ENCODE measurements at regions not wholly inside any gene's neighbourhood (a gene's known extent, or its start where the extent isn't known, plus 50 kb on each side); places are given as distances from the start of the nearest gene placed in this dataset.
A peak's percentile ranks its signal among the peaks of the same experiment; 100 is the strongest.

DNA sequence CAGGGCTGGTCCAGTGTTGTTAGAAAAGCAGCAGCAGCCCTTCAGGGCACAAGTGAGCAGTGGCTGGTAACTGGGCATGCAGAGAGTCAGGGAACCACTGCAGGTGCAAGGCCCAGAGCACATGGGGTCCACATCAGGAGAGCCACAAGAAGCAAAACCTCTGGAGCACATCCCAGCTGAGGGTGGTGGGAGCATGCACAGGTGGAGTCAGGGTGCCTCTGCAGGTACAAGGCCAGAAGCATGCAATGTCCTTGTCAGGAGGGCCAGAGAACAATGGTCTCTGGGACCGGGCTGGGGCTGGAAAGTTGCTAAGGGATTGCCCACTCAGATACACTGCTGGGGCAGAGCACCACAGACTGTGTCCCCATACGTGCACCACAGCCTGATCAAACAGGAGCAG is 226.1 kb upstream of the UBE2E2 start:
- H3K4me3 ChIP-seq: no peak overlapping the region

DNA sequence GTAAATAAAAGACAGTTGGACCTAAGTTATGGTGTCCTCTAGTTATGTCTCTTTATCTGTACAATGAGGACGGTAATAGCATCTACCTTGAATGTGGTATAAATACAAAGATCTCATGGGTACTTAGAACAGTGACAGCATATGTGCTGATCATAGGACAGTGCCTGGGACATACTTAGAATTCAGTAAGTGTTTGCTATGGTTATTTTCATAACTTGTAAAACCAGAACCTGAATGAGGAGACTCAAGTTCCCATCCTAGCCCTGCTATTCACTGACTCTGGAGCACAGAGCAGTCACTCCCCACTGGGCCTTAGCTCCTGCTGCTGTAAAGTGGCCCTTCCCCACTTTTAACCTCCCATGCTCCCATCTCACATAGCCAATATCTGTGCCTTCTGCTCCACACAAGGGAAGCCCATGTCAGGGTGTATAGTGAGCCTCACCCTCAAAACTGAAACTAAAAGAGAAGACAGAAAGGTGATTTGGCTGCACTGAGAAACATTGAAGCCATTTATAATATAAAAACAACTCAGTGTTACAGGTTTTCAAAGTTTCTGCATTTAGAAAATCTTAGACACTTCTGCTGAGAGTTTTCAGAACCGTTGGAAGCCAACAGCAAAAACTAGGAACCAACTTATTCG is 225.4 kb upstream of the UBE2E2 start:
- no peak for DNase-seq
- no peaks in the 10 kb centered on the region for H3K36me3 ChIP-seq
- H3K9me3 ChIP-seq: no peaks in the 10 kb centered on the region
- H3K27me3 ChIP-seq: no peaks in the 10 kb centered on the region
- peak; percentile 51 for ATAC-seq
- no peak overlapping the region for H3K27ac ChIP-seq
- H3K4me1 ChIP-seq: no peaks in the 10 kb centered on the region
- intact Hi-C loops (cut with DNase I): no loop called here
- no peak overlapping the region for H3K4me3 ChIP-seq
- TF ChIP-seq CTCF (IDR thresholded peaks at IDR 0.05): no peak

More for the DNA sequence above, 226.1 kb upstream of the UBE2E2 start:
- no peaks in the 10 kb centered on the region for H3K4me1 ChIP-seq
- H3K27ac ChIP-seq: no peak overlapping the region
- no peak for TF ChIP-seq CTCF (IDR thresholded peaks at IDR 0.05)
- intact Hi-C loops (cut with DNase I): no loop called here
- no peaks in the 10 kb centered on the region for H3K9me3 ChIP-seq
- no peaks in the 10 kb centered on the region for H3K27me3 ChIP-seq
- no peak for DNase-seq
- ATAC-seq: no peak
- no peaks in the 10 kb centered on the region for H3K36me3 ChIP-seq

- no peaks in the 10 kb centered on the region for H3K9me3 ChIP-seq
- H3K27me3 ChIP-seq: no peaks in the 10 kb centered on the region
- no peak overlapping the region for H3K4me3 ChIP-seq
- ATAC-seq (no peak), DNase-seq (no peak)
- H3K4me1 ChIP-seq: no peaks in the 10 kb centered on the region
- no peak for TF ChIP-seq CTCF (IDR thresholded peaks at IDR 0.05)
- intact Hi-C loops (cut with DNase I): no loop called here
- H3K36me3 ChIP-seq: no peaks in the 10 kb centered on the region
- H3K27ac ChIP-seq: no peak overlapping the region
Observed at GRCh38 chr3:22979581-22979980, 223.5 kb upstream of the UBE2E2 start.

- no peak for TF ChIP-seq CTCF (IDR thresholded peaks at IDR 0.05)
- H3K9me3 ChIP-seq: peaks cover 0 to 3% of the 10 kb centered on the region in 2 donors
- no peaks in the 10 kb centered on the region for H3K27me3 ChIP-seq
- intact Hi-C loops (cut with DNase I): no loop called here
- H3K36me3 ChIP-seq: no peaks in the 10 kb centered on the region
- ATAC-seq: peak; percentile 44
- H3K4me1 ChIP-seq: no peaks in the 10 kb centered on the region
- H3K4me3 ChIP-seq: no peak overlapping the region
- DNase-seq: no peak
- H3K27ac ChIP-seq: no peak overlapping the region
Observed at GRCh38 chr3:22980346-22980745, 222.8 kb upstream of the UBE2E2 start.

DNA sequence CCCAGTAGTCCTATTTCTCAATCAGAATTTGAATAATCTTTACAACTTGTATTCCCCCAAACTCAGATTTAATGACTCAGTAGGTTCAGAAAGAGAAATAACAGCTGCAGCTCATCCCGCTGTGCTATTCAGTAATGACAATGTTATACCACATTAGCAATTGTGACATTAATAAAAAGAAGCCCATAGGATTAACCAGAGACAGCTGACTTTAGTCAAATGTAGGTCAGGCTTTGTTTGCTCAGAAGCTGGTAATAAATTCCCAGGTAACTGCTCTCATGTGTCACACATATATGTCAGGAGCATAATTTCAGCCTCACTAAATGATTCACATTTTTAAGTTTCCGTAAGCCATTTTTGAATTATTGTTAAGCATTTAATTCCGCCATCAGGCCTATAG is 222.0 kb upstream of the UBE2E2 start:
- no peak overlapping the region for H3K4me3 ChIP-seq
- H3K4me1 ChIP-seq: no peaks in the 10 kb centered on the region
- H3K27ac ChIP-seq: no peak overlapping the region
- H3K36me3 ChIP-seq: no peaks in the 10 kb centered on the region
- no peak for ATAC-seq
- TF ChIP-seq CTCF (IDR thresholded peaks at IDR 0.05): no peak
- H3K9me3 ChIP-seq: peaks cover 0 to 7% of the 10 kb centered on the region in 2 donors
- intact Hi-C loops (cut with DNase I): no loop called here
- DNase-seq: peak in 1 of 4 donors; percentile 44
- no peaks in the 10 kb centered on the region for H3K27me3 ChIP-seq

Data from left lung (tissue), 4 donors.